Activated naive CD4-positive, alpha-beta T cell treated with anti-CD3 and anti-CD28 coated beads, Interleukin-2, amount 50 U/mL, for 72 hours (primary cell): ENCODE measurements at regions not wholly inside any gene's neighbourhood (a gene's known extent, or its start where the extent isn't known, plus 50 kb on each side); places are given as distances from the start of the nearest gene placed in this dataset.
"Not testable (repeated sequence)": the region's sequence is repeated elsewhere in the genome, so short reads cannot be mapped to it uniquely, and the experiment has no call there.

Source experiments
- ATAC-seq, 2 donors: fragments of 150-1000 bp; cut with Tn5 transposase; 2 replicates each; pipeline ENCODE4 v1.10.0; 2021; ENCODE audit warnings: mild to moderate bottlenecking in 2 of 2, moderate library complexity in 2 of 2
- DNase-seq, 2 donors: peaks; one replicate each; pipeline ENCODE4 v3.0.0; 2021 to 2022; ENCODE audit warnings: low spot score in 2 of 2
- H3K27ac Mint-ChIP-seq, 2 donors: one replicate each; pipeline ENCODE4 v1.8.0; 2022; ENCODE audit warnings: mild to moderate bottlenecking in 2 of 2, mixed read lengths in 2 of 2
- H3K36me3 Mint-ChIP-seq, 2 donors: one replicate each; pipeline ENCODE4 v1.8.0; 2022; ENCODE audit warnings: mixed read lengths in 2 of 2
- H3K9me3 Mint-ChIP-seq, 2 donors: one replicate each; pipeline ENCODE4 v1.8.0; 2022; ENCODE audit warnings: mixed read lengths in 2 of 2

DNA sequence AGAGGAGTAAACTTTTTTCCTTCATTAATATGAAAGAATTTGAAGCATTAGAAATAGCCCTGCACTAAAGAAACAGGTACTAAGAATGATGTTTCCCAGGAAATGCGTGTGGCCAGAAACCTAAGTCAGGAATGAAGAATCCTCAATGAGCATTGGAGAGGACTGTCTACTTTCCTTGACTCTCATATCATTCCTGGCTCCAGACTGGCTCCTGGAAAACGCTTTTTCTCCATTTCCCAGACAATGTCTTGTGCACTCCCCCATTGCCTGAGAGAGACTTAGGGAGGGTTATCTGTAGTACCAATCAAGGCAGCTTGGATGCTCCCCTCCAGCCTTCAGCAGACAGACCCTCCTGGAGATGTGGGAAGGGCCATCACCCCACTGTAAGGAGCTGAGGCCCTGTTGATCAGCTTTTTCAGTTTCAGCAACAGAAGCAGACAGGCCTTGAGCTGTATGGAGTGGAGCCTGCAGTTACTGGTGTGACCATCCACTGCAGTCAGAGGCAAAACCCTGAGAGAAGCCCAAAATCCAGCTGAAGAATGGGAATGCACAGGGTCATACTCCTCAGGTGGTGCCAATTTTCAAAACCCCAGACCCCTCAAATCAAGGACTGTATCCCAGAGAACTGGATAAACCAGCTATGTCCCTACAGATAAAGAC lies 127.3 kb upstream of the NT5E start:
- DNase-seq = no peak
- Mint-ChIP-seq H3K9me3 (no peaks in the 10 kb centered on the region), H3K36me3 (no peaks in the 10 kb centered on the region), H3K27ac (no peak overlapping the region)
- ATAC-seq = no peak

DNA sequence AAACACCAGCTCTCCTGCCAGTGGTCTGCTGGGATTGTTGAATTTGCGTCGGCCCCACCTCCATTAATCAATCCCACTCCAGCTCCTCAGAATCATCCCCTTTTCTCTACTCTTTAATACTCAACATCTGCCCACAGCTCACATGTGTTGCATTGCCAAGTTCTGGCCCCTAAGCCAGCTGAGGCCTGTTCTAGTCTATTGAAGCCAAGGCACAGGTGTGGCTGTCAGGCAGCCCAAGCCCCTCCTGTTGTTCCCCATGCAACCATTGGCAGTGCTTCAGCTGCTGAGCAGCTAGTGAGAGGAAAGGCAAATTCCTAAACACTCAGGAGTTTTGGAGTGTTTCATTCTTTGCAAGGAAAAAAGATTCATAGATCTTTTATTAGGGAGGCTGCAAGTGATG lies 128.0 kb upstream of the NT5E start:
- DNase-seq (no peak), ATAC-seq (no peak)
- Mint-ChIP-seq H3K27ac (peak overlapping the region in 1 of 2 donors; percentile 86), H3K36me3 (no peaks in the 10 kb centered on the region), H3K9me3 (no peaks in the 10 kb centered on the region)

DNA sequence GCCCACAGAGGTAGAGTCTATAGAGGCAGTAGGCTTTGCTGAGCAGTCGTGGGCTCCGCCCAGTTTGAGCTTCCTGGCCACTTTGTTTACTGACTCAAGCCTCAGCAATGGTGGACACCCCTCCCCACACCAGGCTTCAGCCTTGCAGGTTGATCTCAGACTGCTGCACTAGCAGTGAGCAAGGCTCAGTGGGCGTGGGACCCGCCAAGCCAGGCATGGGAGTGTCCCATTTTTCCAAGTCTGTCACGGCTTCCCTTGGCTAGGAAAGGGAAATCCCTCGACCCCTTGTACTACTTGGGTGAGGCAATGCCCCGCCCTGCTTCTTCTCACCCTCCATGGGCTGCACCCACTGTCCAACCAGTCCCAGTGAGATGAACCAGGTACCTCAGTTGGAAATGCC lies 135.3 kb upstream of the NT5E start:
- H3K36me3 Mint-ChIP-seq = peaks cover 0 to 8% of the 10 kb centered on the region in 2 donors
- no peak for ATAC-seq
- DNase-seq = no peak
- H3K27ac Mint-ChIP-seq = no peak overlapping the region
- peaks cover 0 to 11% of the 10 kb centered on the region in 2 donors for H3K9me3 Mint-ChIP-seq

DNA sequence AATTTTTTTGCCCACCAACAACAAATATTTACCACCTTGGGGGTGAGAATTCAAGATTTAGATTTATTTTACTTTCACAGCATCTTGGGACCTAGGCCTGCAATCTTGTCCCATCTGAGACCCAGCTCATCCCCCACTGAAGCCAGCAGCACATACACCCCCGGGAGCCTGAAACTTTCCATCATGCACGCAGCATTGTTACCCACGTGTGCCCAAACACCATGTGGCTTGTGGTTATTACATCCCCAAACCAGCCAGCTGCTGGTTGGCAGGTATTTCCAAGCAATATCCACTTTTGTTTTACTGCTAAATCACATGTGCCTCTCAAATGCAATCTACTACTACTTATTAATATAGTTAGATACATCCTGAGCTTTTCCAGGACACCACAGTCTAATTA lies 149.3 kb upstream of the NT5E start:
- no peaks in the 10 kb centered on the region for H3K9me3 Mint-ChIP-seq
- DNase-seq = no peak
- H3K27ac Mint-ChIP-seq = no peak overlapping the region
- no peak for ATAC-seq
- no peaks in the 10 kb centered on the region for H3K36me3 Mint-ChIP-seq

DNA sequence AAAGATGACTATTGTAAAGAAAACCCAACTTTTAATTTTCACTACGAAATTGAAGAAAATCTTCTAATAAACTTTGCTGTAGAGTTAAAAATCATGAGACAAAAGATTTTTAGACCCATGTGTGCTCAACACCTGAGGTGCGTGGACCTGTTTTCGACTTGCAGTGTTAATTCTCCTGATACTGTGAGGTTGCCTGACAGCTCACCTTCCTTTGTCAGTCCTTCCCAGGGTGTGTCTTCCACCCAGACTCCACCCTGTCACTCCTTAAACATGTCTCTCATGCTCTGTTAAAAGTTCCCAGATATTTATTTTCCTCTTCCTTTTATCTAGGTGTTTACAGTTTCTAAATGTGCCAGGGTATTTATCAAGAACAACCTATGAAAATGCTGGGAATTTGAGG lies 151.3 kb upstream of the NT5E start:
- ATAC-seq (no peak), DNase-seq (no peak)
- Mint-ChIP-seq H3K36me3 (no peaks in the 10 kb centered on the region), H3K27ac (no peak overlapping the region), H3K9me3 (no peaks in the 10 kb centered on the region)

DNA sequence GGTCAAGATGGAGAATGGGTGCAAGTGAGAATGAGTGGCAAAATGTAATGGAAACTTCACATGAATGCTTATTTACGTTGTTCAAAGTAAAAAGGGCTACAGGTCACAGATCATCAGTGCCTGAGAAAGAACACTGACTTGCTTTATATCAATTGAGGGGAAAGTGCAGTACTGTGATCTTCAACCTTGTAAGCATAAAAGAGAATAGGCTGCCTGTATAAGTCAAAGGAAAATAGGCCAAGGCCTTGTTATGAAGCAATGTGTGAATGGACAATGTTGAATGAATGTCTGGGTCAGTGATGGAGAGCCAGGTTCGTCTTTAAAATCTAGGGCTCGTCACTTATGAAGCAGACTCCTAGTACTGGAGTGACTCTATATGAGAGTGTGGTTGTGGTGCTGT lies 158.6 kb upstream of the NT5E start:
- H3K36me3 Mint-ChIP-seq = no peaks in the 10 kb centered on the region
- ATAC-seq (no peak), DNase-seq (no peak)
- H3K27ac Mint-ChIP-seq = no peak overlapping the region
- H3K9me3 Mint-ChIP-seq = peaks cover 0 to 3% of the 10 kb centered on the region in 2 donors

DNA sequence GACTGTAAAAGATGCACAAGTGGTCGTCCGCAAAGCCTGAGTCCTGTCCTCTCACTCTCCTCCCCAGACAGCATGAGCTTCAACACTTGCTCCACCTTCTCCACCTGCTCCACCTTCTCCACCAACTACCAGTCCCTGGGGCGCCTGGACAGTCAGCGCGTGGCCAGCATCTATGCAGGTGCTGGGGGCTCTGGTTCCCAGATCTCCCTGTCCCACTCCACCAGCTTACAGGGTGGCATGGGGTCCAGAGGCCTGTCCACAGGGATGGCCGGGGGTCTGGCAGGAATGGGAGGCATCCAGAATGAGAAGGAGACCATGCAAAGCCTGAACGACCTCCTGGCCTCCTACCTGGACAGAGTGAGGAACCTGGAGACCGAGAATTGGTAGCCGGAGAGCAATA lies 162.2 kb upstream of the NT5E start:
- peaks cover 4 to 6% of the 10 kb centered on the region in 2 donors for H3K9me3 Mint-ChIP-seq
- ATAC-seq = no peak
- no peaks in the 10 kb centered on the region for H3K36me3 Mint-ChIP-seq
- no peak overlapping the region for H3K27ac Mint-ChIP-seq
- no peak for DNase-seq

DNA sequence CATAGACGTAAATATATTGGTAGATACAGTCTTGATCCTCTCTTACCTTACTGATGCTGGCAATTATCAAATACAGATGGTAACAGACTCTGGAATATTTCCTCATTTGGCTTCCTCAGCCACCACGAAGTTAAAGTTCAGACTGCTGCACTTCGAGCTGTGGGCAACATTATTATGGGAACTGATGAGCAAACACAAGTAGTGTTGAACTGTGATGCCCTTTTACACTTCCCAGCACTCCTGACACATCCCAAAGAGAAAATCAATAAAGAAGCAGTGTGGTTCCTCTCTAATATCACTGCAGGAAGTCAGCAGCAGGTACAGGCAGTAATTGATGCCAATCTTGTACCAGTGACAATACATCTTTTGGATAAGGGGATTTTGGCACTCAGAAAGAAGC lies 162.7 kb upstream of the NT5E start:
- ATAC-seq = no peak
- peaks cover 4 to 6% of the 10 kb centered on the region in 2 donors for H3K9me3 Mint-ChIP-seq
- DNase-seq = no peak

DNA sequence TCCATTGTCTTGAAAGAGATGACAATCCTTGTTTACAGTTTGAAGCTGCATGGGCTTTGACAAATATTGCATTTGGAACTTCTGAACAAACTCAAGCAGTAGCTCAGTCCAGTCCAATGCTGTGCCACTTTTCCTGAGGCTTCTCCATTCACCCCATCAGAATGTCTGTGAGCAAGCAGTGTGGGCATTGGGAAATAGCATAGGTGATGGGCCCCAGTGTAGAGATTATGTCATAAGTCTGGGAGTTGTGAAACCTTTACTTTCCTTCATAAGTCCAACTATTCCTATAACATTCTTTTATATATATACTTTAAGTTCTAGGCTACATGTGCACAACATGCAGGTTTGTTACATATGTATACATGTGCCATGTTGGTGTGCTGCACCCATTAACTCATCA lies 163.4 kb upstream of the NT5E start:
- not testable (repeated sequence) for H3K9me3 Mint-ChIP-seq, DNase-seq, H3K36me3 Mint-ChIP-seq, ATAC-seq, H3K27ac Mint-ChIP-seq

More for the DNA sequence above, 162.7 kb upstream of the NT5E start:
- no peaks in the 10 kb centered on the region for H3K36me3 Mint-ChIP-seq
- no peak overlapping the region for H3K27ac Mint-ChIP-seq

DNA sequence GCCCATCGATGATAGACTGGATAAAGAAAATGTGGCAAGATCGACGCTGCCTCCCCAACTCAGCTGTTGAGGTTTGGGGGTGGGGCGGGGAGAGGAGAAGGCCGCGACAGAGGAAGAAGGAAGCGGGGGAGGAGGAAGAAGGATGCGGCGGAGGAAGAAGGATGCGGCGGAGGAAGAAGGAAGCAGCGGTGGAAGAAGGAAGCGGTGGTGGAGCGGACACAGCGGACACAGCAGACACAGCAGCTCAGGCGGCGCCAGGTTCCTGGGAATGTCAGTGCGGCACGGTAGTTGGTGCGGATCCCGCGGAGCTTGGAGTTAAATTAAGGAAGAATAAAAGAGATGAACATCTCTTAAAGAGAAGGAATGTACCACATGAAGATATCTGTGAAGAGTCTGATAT lies 163.9 kb upstream of the NT5E start:
- H3K9me3 Mint-ChIP-seq = peaks cover 4 to 6% of the 10 kb centered on the region in 2 donors
- DNase-seq (no peak), ATAC-seq (no peak)
- H3K27ac Mint-ChIP-seq = no peak overlapping the region
- H3K36me3 Mint-ChIP-seq = no peaks in the 10 kb centered on the region

DNA sequence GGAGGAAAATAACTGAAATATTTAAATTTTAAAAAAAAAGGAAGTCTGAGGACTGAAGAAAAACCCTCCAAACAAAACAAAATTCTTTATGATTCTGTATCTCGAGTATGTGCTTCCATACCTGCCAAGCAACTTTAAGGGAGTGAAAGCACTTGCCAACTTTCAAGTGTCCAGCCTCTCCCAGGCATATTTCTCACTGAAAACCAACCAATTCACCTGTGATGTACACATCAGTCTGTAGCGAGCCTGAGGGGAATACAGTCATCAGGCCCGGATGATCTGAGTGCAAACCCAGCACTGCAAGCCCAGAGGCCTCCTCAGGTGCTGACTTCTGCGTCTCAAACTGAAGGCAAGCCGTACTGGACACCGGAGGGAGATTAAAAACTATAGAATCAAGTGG lies 164.8 kb upstream of the NT5E start:
- Mint-ChIP-seq H3K27ac (no peak overlapping the region), H3K9me3 (peaks cover 4 to 6% of the 10 kb centered on the region in 2 donors), H3K36me3 (no peaks in the 10 kb centered on the region)
- ATAC-seq (no peak), DNase-seq (no peak)

DNA sequence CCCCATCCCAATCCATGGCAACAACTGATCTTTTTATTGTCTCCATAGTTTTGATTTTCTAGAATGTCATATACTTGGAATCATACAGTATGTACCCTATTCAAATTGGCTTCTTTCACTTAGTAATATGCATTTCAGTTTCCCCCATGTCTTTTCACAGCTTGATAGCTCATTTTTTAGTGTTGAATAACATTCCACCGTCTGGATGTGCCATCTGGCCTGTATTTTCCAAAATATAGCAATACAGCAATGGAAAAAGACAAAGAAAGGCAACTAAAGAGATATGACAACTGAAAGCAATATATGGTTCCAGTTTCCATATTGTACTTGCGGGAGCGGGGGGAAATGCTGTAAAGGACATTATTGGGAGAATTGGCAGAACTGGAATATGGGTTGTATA lies 166.4 kb upstream of the NT5E start:
- Mint-ChIP-seq H3K36me3 (no peaks in the 10 kb centered on the region), H3K9me3 (peaks cover 4 to 6% of the 10 kb centered on the region in 2 donors), H3K27ac (no peak overlapping the region)
- ATAC-seq (no peak), DNase-seq (no peak)

DNA sequence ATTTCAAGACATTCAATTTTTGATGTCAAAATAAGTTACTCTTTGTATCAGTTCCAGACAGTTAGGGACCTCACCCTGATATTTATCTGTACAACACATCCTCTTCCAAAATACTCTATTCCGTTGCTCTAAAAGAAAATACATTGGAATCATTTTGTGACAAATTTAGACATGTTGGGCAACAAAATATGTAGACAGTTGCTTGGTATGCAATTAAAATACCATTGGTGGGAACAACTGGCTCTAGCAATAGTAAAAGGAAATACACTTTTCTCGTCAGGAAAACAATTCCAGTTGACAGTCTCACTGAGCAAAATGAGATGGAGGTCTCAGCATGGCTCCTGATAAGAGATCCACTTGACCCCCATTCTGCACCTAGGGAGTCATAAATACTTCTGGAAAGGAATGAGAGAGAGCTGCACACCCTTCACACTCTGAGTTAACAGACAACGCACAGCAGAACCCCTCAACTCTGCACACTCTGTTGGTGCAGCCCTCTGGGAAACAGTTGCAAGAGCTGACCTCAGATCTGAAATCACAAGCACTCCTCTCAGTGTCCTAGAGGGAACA lies 171.3 kb upstream of the NT5E start:
- H3K27ac Mint-ChIP-seq = no peak overlapping the region
- H3K36me3 Mint-ChIP-seq = no peaks in the 10 kb centered on the region
- H3K9me3 Mint-ChIP-seq = peaks cover 8 to 10% of the 10 kb centered on the region in 2 donors
- ATAC-seq (no peak), DNase-seq (no peak)

DNA sequence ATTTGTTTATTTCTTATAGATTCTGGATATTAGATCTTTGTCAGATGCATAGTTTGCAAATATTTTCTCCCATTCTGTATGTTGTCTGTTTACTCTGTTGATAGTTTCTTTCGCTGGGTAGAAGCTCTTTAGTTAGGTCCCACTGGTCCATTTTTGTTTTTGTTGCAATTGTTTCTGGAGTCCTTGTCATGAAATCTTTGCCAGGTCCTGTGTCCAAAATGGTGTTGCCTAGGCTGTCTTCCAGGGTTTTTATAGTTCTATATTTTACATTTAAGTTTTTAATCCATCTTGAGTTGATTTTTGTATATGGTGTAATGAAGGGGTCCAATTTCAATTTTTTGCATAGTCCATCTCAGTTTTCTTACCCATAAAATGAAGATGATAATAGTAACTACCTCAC lies 173.9 kb upstream of the NT5E start:
- not testable (repeated sequence) for ATAC-seq, H3K36me3 Mint-ChIP-seq, H3K27ac Mint-ChIP-seq, H3K9me3 Mint-ChIP-seq, DNase-seq

DNA sequence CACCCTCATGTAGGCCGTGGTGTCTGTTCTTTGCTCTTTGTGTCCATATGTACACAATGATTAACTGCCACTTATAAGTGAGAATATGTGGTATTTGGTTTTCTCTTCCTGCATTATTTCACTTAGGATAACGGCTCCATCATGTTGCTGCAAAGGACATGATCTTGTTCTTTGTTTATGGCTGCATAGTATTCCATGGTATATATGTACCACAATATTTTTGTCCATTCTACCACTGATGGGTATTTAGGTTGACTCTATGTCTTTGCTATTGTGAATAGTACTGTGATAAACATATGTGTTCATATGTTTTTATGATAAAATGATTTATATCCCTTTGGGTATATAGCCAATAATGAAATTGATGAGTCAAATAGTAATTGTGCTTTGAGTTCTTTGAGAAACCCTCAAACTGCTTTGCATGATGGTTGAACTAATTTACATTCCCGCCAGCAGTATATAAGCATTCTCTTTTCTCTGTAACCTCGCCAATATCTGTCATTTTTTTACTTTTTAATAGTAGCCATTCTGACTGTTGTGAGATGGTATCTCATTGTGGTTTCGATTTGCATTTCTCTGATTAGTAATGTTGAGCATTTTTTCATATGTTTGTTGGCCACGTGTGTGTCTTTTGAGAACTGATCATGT lies 174.4 kb upstream of the NT5E start:
- Mint-ChIP-seq H3K27ac (no peak overlapping the region), H3K36me3 (no peaks in the 10 kb centered on the region), H3K9me3 (peaks cover 8 to 10% of the 10 kb centered on the region in 2 donors)
- DNase-seq (no peak), ATAC-seq (no peak)

DNA sequence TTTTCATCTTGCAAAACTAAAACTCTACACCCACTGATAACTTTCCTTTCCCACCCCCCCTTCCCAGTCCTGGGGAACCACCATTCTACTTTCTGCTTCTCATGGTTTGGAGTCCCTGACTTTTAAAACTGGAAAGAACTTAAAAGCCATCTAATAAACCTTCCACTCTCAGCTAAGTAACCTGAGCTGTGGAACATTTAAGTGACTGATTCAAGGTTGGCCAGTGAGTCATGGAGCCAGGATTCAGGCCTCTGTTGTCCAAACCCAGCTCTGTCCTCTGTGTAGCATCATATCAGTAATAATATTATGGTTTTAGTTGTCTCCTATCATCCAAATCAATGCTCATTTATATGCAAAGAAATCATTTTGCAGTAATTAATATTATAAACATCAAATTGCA lies 176.0 kb upstream of the NT5E start:
- no peak for ATAC-seq

DNA sequence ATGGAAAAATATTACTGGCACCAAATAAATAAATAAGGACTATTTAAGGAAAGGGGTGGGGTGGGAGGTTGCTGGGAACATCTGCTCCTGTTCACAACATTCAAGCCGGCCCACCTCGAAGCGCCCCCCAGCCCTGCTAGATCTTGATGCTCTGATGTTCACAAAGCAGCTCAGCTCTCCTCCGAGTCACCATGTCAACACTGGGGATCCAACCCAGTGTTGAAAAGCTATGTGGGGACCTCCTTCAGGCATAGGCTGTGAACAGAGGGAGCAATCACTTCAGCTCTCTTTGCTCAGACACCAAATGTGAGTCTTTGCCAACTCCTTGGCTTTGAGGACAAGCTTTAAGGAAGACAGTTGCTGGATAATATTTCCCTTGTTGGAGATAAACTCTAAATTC lies 176.8 kb upstream of the NT5E start:
- Mint-ChIP-seq H3K9me3 (peaks cover 8 to 14% of the 10 kb centered on the region in 2 donors), H3K36me3 (no peaks in the 10 kb centered on the region), H3K27ac (no peak overlapping the region)
- ATAC-seq (no peak), DNase-seq (no peak)

More for the DNA sequence above, 176.0 kb upstream of the NT5E start:
- no peak for DNase-seq
- Mint-ChIP-seq H3K27ac (no peak overlapping the region), H3K9me3 (peaks cover 8 to 14% of the 10 kb centered on the region in 2 donors), H3K36me3 (no peaks in the 10 kb centered on the region)

DNA sequence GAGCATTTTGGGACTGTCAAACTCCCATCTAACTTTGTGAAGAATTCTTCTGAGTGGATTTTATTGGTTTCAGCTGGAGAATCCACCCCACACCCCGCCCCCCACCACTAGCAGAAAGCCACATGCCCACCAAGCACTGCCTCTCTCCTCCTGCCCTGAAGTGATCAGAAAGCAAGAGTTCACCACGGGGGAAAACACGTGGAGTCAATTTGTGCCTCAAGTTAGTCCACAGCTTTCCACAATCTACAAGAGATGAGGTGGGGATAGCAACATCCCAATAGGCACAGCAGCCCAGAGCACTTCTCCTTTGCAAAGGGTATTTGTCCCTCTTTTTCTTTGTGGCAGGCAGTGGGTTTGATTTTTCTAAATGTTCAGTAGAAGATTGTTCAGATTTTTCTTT lies 177.3 kb upstream of the NT5E start:
- DNase-seq = no peak
- Mint-ChIP-seq H3K9me3 (peaks cover 11 to 16% of the 10 kb centered on the region in 2 donors), H3K27ac (no peak overlapping the region), H3K36me3 (no peaks in the 10 kb centered on the region)
- no peak for ATAC-seq
